Stimulated activated CD8-positive, alpha-beta memory T cell treated with anti-CD3 and anti-CD28 coated beads, Interleukin-15, amount 100 ng/mL, for 1 hour (primary cell): ENCODE measurements at regions not wholly inside any gene's neighbourhood (a gene's known extent, or its start where the extent isn't known, plus 50 kb on each side); places are given as distances from the start of the nearest gene placed in this dataset.

Experiments used
- DNase-seq: peaks from one replicate; pipeline ENCODE4 v3.0.0-alpha.2; 2020; ENCODE audit warnings: low read depth

DNA sequence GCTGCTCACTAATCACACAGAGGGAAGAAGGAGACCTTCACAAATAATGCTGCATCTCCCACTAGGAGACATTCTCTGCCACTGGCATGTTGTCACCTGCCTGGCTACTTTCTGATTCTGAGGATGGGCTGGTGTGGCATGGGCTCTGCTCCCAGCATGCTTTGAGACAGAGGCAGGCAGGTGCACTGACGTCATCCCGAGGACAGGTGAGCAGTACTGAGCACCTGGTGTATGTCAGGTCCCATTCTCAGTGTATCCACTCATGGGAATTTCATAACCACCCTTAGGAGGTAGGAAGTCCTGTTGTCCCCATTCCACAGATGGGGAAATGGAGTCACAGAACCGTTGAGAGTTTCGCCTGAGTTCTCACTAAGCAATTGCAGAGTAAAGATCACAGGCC is 597.9 kb downstream of the VRK1 start:
- no peak for DNase-seq

DNA sequence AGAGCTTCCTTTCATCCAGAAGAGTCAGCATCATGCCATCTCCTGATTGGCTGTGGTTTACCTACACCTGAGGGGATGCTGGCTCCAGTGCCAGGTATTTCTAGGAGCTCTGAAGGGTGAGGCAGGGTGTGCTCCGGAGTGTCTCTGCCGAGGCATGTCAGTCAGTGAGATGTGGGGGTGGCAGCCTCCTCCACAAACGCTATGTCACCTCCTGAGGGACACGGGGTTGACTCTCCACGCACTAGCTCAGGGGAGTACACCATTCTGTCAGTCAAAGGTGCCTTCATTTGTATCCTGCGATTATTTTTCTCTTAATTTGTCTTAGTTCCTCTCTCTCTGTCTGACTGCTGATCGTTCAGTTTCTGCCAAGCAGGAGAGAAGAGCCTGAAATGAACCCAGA is 604.5 kb downstream of the VRK1 start:
- DNase-seq = no peak

DNA sequence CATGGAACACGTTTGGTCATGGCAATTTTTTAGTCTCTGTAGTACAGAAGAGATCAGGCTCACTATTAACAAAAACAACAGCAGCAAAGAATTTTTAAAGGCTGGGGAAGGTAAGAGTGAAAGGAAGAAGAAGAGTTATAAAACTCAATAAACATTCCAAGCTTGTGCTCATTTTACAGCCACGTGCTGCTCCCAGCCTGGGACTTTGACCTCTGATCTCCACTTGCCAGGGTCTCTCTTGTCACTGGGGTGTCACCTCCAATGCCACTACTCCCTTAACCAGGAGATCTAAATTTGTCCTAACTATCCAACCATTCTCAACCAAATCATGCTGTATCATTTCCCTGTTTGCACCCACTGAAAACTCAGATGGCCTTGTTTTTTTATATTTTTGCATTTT is 605.1 kb downstream of the VRK1 start:
- DNase-seq = no peak

DNA sequence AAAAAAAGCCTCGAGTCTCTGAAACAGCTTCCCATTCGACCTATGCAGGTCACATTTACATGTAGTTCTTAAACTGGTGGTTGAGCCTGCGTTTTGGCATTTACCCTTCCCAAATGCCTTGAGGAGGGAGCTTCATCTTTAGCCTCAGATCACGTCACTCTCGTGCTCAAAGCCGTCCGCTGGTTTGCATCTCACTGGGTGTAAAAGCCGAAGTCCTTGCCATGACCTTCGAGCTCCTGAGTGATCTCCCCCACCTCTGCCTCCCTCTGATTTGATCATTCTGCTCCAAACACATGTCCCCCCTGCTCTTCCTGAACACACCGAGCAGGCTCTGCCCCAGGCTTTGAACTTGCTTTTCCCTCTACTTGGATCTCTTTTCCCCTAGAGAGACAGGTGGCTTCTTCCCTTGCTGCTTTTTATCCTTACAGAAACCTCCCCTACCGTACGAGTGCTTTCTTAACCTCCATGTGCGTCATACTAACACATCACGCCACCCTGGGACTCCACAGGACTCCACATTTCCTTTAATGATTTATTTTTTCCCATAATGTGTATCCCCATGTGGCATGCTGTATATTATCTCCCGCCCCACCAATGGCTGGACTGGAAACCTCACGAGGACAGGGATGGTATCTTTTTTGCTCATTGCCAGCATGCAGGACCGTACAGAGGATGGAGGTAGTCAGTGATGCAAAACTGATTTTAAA is 610.7 kb downstream of the VRK1 start:
- DNase-seq = no peak

DNA sequence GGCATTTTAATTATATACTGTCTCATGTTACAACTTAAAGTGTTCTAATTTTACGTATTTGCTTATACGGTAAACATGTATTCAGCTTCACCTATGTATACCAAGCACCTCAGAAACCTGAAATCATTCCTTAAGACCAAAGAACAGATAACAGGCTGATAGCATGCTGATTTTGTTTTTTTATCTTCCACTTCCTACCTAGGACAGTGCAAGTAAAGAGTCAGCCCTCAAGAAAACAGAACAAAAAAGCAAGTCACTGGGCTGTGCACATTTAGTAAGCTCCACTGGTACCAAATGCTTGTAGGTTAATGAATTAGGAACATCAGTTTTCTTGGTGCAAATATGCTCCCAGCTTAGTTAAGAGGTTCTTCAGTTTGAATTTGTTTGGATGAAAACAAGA is 611.3 kb downstream of the VRK1 start:
- no peak for DNase-seq

DNA sequence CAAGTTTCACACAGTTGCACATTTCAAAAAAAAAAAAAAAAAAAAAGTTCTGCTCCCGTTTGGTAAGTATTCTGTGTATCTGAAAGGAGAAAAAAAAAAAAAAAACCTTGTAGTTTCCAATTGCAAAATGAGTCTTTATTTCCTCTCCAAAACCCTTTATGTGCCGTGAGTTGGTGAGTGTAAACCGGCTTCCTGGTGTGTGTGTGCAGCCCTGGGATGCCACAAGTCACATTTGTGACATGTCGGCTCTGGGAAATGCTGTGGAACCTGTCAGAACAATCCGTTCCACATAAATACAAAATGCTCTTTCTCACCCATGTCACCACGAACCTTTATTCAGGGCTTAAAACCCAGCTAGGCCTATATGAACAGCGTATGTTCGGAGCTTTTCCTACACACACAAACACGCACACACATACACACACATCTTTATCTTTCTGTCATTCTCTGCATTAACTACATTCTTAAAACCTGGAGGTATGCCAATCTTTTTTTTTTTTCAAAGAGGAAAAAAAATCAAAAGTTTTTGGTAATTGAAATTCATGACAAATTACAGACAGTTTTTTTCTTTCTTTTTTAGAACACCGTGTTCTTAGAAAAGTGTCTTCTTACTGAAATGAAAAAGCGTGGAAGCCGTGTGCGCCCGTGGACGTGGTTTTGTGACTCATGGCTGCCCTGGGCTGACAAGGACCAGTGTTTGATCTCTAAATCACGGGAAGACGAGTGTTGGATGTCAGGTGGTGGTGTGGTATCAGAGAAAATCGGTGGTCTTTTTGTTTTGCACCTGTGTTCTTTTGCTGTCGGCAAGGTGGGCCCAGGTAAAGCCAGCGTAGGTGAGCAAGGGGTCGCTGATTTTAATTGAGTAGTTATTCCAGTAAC is 612.0 kb downstream of the VRK1 start:
- no peak for DNase-seq

DNA sequence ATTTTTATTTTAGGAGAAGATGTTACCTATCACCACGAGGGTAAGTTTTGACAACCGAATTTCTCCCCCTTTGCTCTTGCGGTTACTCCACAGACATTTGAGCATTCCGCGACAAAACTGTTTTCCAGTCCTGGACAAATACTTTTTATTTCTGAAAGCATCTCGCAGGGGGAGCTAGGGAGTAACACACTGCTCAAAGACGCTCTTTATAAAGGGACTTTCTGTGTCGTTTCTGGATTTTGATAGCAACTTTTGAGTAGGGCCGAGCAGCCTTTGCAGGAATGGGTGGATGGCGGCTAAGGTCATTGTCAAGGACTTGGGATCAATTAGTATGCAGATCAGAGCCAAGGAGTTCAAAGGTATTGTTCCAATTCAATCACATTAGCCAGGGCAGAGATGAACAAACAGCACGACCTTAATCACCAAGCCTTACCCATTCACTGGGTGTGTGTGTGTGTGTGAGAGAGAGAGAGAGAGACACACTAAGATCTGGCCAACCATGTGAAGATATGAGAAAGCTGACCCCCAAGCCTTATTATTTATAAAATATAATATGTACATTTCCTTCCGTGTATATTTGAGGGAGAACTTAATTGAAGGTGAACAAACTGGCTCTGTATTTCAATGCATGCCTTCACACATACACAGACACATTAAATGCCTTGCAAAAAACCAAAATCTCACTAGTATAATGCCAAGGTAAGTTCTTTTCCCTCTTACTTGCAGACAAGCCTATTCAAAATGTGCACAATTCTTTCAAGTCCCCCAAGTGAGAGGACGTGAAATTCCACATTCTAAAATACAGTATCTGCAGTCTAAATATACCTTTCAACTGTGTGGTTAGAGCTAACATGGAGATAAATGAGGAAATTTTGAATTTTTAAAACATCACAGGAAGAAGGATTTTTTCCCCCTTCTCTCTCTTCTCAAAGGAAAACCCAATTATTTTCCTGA is 613.8 kb downstream of the VRK1 start:
- no peak for DNase-seq

DNA sequence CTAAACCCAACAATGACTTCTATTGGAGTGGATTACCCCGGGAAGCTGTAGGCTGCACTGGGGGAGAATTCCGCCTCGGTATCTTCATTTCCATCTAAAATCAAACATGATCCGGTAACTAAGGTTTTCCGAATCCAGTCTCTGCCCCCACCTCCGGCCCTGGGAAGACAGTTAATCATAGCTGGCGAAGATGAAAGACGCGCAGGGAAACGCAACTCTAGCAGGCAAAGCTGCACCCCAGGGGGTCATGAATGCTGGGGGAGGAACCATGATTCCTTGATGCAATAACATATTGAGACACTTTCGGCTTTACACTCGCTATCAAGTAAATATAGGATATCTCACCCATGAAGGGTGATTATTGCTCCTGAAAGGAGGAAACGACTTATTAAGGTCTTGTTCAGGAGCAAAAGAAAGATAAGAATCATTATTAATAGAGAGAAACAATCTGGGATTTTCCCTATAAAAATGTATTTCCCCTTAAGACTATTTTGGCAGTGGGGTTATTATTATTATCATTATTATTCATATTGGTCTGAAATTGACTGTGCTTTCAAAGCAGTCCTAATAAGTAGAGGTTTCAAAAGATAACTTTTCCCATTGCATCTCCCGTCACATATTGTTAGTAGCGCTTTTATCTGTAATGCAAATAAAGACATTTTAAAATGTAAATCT is 614.9 kb downstream of the VRK1 start:
- DNase-seq = no peak

DNA sequence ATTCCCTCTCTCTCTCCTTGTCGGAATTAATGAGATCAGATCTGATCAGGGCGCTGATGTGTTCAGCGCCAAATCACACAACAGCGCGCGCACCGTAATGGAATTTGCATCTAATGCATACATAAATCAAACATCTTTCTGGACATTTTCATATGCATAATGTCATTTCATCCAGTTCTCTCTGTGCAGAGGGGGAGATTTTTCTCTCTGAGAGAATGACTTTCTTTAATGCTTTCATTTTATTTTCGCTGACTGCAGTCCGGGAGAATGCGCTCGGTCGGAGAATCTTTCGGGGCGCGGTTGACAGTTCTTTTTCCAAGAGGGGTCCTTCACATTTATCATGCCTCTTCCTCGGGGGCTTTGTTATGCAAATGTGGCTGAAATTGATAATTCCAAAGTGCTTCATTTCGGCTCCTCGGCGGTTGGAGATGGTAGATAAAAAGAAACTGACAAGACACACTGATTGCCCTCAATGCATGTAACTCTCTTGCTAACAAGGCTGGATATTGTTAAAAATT is 615.9 kb downstream of the VRK1 start:
- no peak for DNase-seq

DNA sequence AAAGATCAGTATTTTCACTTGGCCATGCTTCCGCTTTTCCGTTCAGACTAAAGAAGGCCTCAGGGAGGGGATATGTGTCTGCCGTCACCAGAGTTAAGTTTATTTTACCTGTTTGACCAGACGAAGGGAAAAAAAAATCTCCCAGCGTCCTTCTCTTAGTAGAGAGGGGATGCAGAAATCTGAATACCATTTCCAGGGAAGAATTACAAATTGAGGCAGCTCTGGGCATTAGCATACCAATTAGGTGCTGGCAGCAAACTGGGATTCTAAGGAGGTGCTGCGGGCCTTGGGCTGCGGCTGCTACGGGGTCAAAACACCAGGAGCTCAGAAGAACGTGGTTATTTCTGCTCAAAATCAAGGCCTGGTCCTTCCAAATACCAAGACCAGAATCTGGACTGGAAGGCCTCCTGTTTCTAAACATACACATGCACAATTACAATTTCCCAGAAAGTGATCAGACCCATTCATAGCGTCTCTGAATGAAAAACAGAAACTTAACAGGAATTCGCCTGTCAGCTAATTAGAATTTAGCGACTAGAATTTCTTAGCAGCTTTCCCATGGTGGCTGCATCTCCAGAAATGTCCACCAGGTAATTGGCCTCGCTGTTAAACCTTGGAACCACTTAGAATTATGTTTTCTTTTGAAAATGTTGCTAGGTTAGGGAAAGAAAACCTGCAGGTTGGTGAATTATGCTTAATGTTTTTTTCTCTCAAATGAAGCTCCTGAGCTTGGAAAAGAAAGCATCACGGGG is 617.0 kb downstream of the VRK1 start:
- no peak for DNase-seq

DNA sequence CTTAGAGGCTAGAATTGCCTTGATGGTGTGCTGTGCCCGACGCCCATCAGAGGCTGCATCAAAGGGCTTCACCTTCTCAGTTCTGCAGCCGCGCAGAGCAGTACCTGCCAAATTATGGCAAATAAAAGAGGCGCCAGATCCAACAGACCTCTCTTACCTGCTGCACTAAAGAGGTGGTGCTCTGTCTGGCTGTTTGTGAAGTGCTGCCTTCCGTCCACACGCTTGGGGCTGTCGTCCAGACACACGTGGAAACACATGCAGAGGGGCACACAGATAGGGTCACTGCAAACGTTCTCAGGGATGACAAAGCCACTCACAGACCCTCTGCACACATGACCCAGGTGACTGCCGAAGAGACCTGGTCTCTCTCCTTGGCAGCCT is 617.5 kb downstream of the VRK1 start:
- DNase-seq = no peak

DNA sequence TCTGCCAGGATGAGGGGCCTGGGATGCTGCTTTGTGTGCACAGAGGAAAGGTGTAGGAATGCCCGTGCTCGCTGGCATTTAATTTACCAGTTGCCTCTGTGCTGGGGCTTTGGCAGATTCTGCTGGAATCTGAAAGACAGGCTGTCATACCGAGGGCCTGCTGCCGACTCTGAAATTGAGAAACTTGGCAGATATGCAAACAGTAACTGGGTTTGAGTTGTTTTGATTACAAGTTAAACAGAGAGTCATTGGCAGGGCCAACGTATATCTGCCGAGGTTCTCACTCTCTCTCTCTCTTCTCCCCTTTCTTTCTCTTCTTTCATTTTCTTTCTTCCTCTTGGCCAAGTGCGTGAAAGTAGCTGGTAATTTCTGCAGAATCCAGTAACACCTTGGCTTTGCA is 618.7 kb downstream of the VRK1 start:
- DNase-seq = no peak

DNA sequence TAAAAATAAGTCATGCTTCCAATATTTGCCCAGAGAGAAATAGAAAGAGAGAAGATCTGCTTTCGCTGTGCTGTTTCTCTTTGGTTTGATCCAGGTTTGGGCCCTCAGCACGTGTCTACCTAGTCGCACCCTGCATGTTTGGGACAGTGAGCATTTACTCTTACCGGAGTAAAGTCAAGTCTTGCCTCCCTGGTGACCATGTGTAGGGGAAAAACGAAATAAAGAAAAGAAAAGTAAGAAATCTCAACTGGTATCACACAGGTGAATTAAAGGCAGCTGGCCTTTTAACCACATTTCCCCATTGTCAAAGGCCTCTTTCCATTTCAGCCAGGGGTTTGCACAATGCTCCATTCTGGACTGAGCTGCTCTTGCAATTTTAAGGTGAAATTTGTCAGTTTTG is 619.4 kb downstream of the VRK1 start:
- no peak for DNase-seq

DNA sequence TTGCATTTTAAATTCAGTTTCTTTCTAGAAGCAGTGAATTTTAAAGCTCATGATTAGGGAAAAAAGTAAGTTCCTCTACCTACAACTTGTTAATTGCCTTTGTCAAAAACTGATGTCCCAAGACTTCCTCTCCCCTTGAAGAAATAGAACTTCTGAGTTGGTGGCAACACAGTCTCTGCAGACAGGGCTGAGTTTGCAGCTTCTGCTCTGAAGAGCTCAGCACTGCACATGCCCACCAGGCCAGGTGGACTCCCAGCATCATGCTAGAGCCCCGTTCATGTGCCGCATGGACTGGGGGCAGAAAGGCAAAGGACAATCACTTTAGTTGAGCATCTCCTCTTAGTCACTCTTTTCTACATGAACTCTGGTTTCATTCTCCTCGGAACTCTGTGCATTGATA is 620.1 kb downstream of the VRK1 start:
- DNase-seq = no peak

DNA sequence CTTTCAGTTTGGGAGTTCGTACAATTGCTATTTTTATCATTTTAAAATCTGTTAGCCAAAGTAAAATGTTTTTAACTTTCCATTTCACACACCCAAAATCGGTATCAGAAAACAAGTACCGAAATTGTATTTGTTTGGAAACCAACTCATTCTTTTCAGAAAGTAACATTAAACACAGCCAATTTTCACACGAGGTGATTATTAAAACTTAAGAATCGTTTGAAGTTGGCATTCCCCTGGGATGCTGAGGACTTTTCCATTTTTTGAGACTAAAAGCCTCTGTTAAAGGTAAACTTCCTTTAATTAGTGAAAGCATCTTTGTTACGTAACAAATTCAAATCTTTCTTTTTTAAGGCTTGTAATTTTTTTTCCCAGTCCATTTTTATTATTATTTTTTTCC is 623.0 kb downstream of the VRK1 start:
- DNase-seq = no peak

DNA sequence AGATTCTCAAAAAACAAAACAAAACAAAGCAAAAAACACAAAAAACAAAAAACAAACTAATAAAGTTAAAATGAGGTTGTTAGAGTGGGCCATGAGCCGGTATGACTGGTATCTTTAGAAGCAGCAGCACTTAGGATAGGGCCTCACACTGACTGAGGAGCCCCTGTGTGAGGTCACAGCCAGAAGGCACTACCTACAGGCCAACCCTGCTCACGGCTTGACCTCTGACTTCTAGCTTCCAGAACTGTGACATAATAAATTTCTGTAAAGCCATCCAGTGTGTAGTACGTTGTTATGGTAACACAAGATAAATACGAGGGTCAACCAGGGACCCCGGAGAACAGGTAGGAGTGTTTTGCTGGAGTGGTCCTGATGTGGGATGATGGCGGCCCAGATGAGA is 629.6 kb downstream of the VRK1 start:
- no peak for DNase-seq

DNA sequence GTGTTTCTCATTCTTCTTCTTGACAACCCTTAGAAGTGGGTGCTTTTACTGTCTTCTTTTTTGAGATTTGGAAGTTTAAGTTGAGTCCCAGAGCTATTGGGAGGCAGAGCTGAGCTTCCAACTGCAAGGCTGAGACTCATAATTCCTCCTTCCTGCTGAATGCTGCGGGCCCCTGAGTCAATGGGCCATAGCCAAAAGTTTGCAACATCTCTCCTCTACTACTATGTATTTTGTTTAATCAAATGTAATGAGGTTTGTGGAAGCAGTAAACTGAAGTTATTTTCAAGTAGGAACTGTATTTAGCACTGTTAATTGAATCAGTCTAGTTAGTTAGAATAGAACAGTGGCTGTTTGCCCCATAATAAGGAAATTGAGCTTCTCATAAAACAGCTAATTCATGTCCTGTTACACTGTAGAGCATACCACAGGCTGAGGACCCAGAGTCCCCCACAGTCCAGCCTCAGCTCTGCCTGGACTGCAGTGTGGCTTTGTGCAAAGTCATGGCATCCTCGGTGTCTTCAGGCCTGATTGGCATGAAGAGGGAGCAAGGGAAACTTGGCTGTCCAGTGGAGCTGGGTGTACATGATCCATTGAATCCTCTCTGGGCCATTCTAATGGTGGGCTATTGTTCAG is 631.7 kb downstream of the VRK1 start:
- DNase-seq = no peak

DNA sequence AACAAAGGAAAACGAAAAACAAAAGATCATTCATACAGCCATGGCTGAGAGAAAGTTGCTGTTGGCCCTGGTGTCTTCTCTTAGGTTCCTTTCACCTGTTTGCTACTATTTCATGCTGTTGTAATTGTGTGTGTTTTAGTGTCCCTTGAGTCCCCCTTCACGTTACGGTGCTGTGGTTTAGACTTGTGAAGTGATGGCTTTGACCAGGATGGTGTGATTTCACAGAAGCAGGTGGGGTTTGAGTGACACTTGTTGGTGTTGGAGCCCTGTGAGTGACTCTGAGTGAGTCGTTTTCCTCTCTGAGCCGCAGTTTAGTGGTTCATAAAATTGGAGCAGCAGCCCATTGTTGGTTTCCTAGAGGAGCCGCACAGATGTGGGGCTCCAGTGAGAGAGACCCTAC is 635.4 kb downstream of the VRK1 start:
- DNase-seq = no peak

DNA sequence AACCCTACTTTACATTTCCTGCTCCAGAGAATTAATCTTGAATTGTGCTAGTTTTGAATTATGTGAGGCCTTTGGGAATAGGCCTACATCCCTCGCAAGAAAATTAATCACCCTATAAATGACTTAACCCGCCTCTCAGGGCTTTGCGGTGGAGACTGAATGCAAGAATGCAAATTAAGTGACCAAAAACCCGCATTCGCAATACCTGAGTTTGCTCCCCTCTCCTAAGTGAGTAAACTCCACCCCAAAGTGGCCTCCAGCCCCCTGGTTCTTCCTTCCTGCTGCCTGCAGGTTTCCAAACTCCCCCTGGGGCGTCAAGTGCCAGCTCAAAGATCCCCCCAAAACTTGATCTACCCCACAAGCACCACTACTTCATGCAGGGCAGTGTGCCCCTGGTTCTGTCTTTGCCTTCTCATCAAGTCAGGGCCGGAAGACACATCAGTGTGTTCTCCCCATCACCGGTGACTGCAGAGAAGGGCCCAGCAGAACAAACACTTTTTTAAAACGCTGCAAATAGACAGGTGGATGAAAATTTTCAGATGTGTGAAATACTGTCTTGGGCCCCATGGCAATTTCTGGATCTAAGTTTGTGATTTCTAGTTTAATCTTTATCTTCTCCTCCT is 644.7 kb downstream of the VRK1 start:
- DNase-seq = no peak

DNA sequence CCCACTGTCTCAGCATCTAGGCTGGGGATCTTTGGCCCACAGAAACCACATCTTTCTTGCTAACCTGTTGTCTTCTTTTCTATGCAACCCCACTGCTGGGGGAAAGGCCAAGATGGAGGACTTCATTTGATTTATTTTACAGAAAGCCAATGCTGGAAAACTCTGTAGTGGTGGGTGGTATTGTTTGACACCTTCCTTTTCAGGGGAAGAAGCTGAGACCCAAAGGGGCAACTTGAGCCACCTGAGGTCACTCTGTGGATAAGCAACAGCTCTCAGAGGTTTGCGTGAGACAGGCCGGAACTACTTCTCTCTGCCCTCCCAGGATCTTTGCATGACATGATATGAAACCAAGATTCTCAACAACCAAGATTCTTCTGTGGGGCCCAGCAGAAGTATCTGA is 645.2 kb downstream of the VRK1 start:
- no peak for DNase-seq
